HG03175 (cell line): ENCODE measurements at regions not wholly inside any gene's neighbourhood (a gene's known extent, or its start where the extent isn't known, plus 50 kb on each side); places are given as distances from the start of the nearest gene placed in this dataset.

Experiments
- ATAC-seq: cut with Tn5 transposase; IDR thresholded peaks from one replicate; pipeline ENCODE4 v1.9.1; 2021; ENCODE audit warnings: mild to moderate bottlenecking, moderate library complexity; ENCODE audit not compliant: unreplicated experiment

DNA sequence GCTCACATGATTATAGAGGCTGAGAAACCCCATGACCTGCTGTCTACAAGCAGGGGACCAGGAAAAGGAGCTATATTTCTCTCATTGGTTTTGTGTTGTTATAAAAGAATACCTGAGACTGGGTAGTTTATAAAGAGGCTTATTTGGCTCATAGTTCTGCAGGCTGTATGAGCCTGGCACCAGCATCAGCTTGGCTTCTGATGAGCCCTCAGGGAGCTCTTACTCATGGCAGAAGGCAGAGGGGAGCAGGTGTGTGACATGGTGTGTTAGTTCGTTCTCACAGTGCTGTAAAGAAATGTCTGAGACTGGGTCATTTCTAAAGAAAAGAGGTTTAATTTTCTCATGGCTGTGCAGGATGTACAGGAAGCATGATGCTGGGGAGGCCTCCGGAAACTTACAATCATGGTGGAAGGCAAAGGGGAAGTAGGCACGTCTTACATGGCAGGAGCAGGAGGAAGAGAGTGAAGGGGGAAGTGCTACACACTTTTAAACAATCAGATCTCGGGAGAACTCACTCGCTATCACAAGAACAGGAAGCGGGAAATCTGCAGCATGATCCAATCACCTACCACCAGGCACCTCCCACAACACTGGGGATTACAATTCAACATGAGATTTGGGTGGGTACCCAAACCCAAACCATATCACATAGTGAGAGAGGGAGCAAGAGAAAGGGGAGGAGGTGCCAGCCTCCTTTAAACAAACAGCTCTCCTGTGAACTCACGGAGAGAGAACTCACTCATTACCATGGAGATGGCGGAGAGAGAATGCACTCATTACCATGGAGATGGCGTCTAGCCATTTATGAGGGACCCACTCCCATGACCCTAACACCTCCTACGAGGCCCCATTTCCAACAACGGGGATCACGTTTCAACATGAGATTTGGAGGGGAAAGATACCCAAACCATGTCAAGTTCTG is 133.4 kb downstream of the JCAD start:
- no peak for ATAC-seq

DNA sequence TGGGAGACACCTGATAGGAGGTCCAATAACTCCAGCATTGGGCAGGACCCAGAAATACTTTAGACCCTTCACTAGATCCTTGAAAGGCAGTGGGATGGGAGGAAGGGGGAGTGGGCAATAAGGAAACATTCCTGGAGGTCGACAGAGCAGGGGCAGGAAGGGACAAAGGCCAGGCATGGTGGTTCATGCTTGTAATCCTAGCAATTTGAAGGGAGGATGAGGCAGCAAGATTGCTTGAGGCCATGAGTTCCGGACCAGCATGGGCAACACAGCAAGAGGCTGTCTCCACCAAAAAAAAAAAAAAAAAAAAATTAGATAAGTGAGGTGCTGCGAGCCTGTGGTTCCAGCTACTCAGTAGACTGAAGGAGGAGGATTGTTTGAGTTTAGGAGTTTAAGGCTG is 134.9 kb downstream of the JCAD start:
- ATAC-seq = no peak

DNA sequence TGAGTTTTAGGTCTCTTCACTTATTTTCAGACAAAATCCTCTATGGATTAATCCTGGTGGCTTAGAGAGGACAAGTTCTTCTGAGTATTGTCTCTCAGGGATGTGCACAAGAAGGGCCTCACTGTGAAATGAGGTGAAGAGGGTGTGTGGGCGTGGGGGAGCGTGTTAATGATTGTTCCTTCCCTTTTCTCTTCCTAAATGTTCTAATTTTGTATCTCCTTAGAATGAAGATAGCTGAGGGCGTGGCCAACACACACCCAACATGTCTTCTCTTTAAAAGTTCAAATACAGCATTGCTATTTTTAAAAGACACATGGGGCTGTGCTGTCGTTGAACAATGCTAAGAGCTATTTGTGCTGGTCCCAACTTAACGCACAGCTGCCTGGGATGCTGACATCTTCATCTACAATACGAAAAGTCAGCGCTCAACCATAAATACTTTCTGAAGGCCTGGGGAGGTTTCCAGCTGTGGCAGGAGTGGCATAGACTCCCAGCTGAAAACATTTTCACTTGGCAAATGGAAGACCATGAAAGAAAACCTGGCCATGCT is 135.9 kb downstream of the JCAD start:
- ATAC-seq = no peak

DNA sequence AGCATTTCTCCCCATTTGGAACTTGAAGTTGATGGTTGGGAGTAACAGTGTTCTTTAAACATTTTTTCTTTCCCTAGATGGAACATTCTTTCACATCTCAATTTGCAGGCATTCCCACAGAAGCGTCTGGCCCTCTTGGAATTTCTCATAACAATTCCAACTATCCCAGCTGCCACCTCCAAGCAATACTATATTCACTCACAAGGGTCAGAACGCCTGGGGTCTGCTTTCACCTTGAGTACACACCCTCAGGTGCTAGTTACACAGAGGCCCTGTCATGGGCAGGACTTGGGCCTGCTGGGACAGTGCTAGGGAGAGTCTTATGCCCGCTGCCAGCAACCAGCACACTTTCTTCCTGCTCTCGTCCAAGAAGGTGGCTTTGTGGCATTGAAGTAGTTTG is 136.5 kb downstream of the JCAD start:
- ATAC-seq = no peak

DNA sequence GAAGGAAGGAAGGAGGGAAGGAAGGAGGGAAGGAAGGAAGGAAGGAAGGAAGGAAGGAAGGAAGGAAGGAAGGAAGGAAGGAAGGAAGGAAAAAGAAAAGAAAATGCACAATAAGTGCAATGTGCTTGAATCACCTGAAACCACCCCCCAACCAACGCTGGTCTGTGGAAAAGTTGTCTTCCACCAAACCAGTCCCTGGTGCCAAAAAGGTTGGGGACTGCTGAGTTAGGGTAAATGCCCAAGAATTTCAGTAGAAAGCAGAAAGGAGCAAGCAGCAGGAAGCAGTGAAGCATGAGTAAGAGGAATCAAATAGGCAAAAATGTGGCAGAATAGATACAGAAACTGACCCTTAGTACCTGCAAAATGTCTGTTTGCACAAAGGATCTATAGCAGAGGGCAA is 137.2 kb downstream of the JCAD start:
- ATAC-seq = no peak

DNA sequence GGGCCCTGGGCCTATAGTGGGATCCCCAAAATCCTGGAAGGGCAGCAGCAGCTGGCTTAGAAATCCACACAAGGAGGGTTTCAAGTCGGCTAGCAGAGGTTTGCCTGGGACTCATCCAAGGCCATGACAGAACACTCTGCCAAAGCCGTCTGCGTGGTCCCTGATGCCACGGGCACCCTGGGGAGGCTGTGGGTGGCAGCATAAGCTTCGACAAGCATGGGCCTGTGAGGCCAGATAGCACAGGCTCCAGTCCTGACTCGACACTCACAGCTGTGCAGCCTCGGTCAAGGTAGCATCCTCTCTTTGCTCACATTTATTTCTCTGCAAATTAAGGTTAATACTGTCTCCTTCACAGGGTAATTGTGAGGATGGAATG is 138.3 kb downstream of the JCAD start:
- ATAC-seq = no peak

DNA sequence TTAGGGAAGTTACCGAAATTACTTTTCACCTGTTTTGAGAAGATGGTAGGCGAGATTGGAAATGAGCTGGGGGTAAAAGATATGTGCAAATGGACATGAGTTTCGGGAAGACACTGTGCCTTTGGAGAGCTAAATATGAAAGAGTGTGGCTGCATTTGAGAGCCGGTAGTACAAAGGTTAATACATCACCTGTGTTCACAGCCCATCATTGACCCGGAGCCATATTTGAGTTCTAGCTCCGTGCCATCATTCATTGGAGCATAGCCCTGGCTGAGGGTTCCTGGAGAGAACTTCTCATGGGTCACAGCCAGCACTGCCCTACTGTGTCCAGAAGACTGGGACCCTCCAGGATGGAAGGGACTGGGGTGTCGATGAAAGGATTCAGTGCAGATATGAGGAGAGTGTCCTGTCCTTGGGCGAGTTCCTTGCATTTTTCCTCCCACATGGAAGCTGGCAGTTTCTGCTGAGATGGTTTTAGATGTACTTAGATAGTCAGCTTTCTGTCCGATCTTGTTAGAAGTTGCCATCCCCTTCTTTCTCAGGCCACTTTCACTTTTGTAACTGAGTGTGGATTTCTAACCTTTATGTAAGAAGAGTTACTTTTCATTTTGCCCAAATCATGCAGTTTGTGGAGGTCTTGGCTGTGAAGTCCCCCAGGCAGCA is 138.8 kb downstream of the JCAD start:
- no peak for ATAC-seq

DNA sequence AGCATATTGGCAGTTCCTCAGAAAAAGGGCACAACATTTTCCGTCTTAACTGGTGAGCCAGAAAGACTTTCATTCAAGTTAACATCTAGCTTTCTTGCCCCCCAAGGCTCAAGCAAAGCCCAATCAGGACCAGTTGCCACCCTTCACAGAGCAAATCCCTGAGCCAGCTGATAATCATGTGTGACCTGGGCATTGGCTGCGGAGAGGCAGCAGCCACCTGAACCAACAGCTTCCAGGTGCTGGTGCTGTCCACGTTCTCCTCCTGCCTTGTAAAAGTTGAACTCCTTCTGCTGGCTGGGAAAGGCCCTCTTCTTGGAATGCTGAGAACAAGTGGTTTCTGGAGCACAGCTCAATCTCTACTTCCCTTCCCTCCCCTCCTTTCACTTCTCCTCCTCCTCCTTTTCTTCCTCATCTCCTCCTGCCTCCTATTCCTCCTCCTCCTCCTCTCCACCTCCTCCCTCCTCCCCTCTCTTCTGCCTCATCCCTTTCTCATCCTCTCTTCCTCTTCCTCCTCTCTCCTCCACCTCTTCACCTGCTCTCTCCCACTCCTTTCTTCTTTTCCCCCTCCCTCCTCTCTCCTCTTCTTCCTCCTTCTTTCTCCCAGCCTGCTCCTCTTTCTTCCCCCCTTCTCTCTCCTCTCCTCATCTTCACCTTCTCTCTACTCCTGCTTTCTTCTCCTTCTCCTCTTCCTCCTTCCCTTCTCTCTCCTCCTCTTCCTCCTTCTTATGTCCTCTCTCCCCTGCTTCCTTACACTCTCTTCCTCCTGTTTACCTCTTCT is 140.6 kb downstream of the JCAD start:
- ATAC-seq = no peak

DNA sequence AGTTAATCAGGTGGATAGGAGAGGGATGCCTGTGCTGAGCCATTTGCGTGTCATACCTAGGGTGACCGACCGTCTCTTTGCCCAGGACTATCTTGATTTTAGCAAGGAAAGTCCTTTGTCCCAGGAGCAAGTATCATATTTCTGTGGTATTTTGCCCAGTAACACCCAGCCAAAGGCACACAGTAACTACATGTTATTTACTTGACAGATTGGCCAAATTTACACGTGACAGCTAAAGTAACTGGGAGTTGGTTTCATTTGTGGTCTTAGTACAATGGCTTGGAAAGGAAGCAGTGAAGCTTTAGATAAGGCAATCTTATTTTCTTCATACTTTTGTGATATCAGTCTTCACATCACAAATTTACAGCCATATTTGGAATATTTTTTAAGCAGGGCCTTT is 142.1 kb downstream of the JCAD start:
- no peak for ATAC-seq

DNA sequence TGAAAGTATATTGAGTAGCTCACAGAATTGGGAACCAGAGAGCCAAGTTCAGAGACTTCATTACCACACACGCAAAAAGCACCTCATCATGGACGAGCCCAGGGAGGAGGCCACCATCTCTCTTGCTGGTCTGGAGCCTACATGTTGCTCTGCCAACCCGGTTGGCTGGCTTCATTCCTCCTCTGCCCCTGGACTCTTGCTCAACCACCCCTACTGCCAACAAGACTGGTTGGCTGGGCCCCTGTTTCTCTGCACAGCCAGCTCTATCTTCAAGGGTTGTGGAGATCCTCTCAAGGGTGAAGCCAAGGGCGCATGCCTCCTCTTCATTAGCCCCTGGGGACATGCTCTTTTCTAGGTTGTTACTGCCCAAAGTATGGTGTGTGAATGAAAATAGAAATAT is 142.7 kb downstream of the JCAD start:
- ATAC-seq = no peak

DNA sequence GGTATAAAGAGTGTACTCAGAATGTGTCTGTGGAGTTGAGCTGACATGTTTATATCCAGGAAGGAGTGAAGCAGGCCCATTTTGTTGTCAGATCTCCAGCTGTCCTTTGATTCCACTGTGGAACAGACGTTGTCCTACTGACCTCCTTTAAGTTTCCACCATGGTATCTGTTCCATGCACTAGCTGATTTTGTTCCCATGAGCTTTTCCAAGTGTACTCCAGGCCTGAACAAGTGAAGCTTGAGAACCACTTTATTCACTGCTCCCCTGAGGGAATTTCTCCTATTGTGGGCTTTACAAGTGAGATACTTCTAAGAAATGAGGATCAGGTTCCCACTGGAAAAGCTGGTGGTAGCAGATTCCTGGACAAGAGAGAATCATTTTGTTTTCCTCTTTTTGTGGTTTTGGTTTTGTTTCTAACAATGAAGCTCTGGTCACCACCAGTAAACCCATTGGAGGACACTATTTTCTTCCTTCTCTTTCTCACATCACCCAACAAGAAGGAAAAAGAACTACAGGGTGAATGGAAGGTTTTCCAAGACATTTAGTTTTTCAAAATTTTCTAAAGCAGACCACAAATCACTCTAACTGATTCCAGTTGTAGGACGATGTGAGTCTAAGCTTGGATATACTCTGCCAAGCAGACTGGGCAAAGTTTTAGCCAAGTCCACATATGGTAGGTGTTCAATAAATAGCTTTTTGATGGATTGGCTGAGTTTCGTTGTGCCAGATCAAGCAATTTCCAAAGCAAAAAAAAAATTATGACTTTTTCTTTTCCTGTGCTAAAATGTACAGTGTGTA is 144.2 kb downstream of the JCAD start:
- ATAC-seq = no peak

DNA sequence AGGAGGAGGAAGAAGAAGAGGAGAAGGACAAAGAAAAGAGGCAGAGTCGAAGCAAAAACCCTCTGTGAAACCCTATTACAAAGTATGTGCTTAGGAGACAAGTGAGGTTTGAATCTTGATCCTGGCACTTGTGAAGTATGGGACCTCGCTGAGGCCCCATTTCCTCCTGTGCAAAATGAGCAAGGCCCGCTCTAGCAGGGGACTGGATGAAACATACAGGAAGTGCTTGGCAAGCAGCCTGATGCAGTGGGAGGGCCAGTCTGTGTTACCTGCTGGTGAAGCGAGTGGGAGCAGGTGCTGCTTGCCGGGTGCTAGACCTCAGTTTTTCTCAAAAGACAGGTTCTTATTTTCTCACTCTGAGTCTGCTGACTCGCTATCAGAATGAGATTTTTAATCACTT is 150.4 kb downstream of the JCAD start:
- no peak for ATAC-seq

DNA sequence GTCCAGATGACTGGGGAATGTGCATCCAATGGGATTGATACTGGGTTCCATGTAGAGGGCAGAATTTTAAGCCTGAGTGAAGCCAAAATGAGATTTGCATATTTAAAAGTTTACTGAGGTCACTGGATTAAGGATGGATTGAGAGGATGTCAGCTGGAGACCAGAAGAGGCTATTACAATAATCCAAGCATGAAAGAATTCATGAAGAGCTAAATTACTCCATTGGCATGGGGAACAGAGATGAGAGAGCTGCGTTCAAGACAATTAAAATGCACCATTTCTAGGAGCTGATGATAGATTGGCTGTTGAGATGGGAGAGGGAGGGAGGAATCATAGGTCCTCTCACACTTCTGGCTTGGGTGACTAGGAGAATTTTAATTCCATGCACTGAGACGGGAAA is 158.5 kb downstream of the JCAD start:
- no peak for ATAC-seq

DNA sequence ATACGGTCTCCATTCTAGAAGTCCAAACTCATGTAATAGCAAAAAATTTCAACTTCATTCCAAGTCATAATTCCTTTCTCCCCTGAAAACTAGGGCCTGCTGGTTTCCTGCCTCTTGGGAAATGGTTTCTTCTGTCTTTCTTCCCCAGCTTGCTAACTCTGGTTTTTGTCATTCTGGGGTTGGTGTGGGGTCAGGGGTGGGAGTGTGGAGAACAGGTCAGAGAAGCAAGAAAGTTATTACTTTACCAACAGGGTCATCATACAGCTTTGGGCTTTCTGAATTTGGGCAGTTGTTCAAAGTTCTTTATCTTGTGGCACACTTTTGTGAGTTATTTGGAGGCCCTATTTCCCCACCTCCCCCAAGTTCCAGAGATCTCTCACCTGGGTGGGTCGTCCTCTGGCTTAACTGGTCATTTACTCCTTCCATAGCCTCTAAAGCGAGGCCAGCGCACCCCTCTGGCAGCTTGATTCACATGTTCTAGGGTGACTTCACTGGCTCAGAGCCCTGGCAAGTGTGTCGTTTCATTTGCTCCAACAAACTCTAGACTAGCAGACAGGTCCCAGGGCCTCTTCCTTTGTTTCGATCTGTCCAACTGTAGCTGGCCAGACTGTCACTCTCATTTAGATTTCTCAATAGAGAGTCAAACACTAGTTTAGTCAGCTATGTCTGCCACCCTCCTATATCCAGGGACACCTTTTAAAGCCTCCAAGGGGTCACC is 161.2 kb downstream of the JCAD start:
- ATAC-seq = no peak

DNA sequence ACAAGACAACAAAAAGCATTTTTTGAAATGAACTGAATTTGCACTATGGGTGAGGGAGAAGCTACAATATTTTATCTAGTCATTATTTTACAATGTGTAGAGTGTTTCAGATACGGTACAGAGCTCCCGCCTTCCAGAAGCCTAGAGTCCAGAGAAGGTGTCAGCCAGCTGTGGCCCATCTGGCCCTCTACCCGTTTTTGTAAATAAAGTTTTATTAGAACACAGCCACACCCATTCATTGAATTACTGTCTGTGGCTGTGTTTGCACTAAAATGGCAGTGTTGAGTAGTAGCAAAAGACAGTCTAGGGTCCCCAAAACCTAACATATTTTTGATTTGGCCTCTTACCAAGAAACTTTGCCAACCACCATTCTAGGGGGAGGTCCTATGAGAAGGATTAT is 162.0 kb downstream of the JCAD start:
- ATAC-seq = no peak

DNA sequence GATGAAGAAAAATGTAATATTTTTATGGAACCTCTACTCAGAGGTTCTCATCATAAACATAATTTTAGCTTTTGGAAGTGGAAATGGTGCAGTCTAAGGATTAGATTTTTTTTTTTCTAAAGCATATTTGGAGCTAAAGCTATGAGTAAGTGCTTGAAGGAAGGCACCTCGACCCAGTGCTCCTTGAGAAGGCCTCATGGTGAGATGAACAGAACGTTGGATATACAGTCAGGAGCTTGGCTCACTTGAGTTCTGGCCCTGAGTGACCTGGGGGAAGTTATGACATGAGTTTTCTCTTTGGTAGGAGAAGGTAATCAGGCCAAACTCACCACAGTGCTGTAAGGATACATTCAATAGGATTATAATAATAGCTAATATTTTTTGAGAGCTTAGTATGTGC is 163.3 kb downstream of the JCAD start:
- ATAC-seq = no peak

DNA sequence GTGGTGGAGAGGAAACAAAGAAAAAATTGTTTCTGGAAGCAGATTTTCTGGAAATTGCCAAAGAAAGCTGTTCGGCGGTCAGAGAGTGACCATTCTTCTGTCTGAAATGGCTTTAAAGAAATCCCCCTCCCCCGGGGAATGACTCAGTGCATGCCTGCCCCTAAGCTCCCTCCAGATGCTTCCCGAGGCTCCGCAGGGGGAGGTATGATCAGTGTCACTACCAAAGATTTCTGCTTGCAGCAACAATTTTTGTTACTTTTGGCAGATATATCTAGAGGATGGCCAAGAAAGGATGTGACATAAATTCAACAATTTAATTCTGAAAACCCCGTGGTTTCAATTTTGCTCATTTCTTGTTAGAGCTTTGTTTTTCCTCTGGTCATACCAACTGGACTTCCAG is 163.9 kb downstream of the JCAD start:
- ATAC-seq = no peak

DNA sequence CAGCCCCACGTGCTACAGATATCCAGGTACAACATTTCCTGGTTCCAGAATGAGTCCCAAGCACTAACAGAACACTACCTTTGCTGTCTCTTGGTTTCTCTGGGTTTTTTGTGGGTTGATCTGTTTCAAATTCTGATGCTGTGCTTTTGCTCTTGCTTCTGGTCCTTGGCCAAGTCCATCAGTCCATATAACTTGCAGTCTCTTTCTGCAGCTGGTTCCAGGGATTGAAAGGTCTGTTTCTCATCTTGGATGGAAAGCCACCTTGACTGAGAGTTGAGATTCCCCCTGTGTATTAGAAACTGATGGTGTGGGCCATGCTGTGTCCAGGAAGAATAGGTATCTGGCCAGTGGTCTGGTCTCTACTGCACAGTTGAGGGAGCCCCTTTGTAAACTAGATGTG is 171.1 kb downstream of the JCAD start:
- ATAC-seq = no peak

DNA sequence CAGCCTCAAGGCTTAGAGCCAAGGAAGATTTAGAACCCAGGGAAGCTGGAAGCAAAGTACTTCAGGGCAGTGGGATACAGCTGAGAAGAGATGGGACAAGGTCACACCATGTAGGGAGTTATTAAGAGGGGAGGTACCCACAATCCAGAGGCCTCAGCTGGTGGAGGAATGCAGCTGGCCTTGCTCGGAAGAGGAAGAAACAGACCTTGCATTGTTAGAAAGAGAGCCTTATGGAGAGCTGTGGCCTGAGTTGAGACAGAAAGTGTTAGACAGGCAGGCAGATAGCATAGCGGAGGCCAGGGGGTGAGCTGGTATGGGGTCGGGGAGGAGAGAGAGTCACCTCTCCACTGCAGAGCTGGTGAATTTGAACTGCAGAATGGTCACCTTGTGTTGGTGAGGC is 173.1 kb downstream of the JCAD start:
- no peak for ATAC-seq

DNA sequence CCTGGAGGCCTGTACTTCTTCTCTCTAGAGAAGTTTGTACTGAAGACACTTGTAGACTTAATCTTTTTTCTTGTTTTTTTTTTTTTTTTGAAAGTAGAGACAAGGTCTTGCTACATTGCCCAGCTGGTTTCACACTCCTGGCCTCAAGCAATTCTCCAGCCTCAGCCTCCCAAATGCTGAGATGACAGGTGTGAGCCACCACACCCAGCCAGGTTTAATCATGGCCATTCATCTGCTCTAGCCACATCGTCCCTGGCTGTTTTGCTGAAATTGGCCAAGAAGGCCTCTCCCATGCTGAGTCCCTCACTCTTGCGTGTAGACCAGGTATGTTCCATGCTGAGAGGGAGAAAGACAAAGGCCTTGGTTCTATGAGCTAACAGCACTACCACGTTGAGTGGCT is 176.2 kb downstream of the JCAD start:
- no peak for ATAC-seq
